C4-2B (cell line): ENCODE measurements at regions not wholly inside any gene's neighbourhood (a gene's known extent, or its start where the extent isn't known, plus 50 kb on each side); places are given as distances from the start of the nearest gene placed in this dataset.

Source experiments
- ZFX ChIP-seq: fragments of 450-650 bp; IDR thresholded peaks from 2 replicates; pipeline ENCODE4 v1.6.1; 2017
- TF ChIP-seq, protein P1 (sequence below): fragments of 450-650 bp; conservative IDR thresholded peaks from 2 replicates; pipeline ENCODE4 v1.5.1; 2017; ENCODE audit warnings: mild to moderate bottlenecking

DNA sequence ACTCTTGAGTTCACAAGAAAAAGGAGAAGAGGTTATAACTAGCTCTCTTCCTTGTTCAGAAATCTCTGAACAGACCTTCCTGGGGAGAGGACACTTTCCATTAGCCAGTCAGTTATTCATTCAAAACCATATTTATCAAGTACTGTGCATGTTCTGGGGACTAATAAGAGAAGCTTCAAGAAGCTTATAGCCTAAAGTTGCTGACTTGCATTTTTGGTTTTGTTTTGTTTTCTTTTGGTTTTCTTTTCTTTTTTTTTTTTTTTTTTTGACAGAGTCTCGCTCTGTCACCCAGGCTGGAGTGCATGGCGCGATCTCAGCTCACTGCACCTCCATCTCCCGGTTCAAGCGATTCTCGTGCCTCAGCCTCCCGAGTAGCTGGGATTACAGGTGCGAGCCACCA is 471.4 kb downstream of the KLF12 start:
- TF ChIP-seq, protein P1, sequence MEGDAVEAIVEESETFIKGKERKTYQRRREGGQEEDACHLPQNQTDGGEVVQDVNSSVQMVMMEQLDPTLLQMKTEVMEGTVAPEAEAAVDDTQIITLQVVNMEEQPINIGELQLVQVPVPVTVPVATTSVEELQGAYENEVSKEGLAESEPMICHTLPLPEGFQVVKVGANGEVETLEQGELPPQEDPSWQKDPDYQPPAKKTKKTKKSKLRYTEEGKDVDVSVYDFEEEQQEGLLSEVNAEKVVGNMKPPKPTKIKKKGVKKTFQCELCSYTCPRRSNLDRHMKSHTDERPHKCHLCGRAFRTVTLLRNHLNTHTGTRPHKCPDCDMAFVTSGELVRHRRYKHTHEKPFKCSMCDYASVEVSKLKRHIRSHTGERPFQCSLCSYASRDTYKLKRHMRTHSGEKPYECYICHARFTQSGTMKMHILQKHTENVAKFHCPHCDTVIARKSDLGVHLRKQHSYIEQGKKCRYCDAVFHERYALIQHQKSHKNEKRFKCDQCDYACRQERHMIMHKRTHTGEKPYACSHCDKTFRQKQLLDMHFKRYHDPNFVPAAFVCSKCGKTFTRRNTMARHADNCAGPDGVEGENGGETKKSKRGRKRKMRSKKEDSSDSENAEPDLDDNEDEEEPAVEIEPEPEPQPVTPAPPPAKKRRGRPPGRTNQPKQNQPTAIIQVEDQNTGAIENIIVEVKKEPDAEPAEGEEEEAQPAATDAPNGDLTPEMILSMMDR, result no peak
- TF ChIP-seq ZFX, result no peak
